GM23338 (cell line): ENCODE measurements at regions not wholly inside any gene's neighbourhood (a gene's known extent, or its start where the extent isn't known, plus 50 kb on each side); places are given as distances from the start of the nearest gene placed in this dataset.

Experiments
- CREB1 ChIP-seq: fragments of 250-450 bp; sonication (Bioruptor Pico); IDR thresholded peaks from 2 replicates; pipeline ENCODE4 v1.5.0; 2020; ENCODE audit warnings: low read depth, mild to moderate bottlenecking, moderate library complexity
- EZH2 ChIP-seq: fragments of 200-600 bp; sonication (generic); IDR thresholded peaks from one replicate; pipeline ENCODE4 v1.8.0; 2017; ENCODE audit warnings: antibody characterized with exemption, mild to moderate bottlenecking, low read depth; ENCODE audit not compliant: unreplicated experiment
- EZH2phosphoT487 ChIP-seq: fragments of 200-600 bp; sonication (generic); IDR thresholded peaks from one replicate; pipeline ENCODE4 v1.8.1; 2018; ENCODE audit warnings: antibody characterized with exemption; ENCODE audit not compliant: unreplicated experiment
- JUNB ChIP-seq: IDR thresholded peaks from one replicate; pipeline ENCODE4 v1.6.1; 2016; ENCODE audit warnings: antibody characterized with exemption; ENCODE audit not compliant: unreplicated experiment
- POLR2AphosphoS5 ChIP-seq: IDR thresholded peaks from 2 replicates; pipeline ENCODE4 v1.6.1; 2016; ENCODE audit warnings: antibody characterized with exemption, low read depth
- ZNF114 ChIP-seq: fragments of 250-450 bp; sonication (Bioruptor Pico); IDR thresholded peaks from 2 replicates; pipeline ENCODE4 v1.5.0; 2020; ENCODE audit warnings: mild to moderate bottlenecking, moderate library complexity
- ZNF331 ChIP-seq: fragments of 250-450 bp; sonication (Bioruptor Pico); IDR thresholded peaks from 2 replicates; pipeline ENCODE4 v1.5.0; 2020; ENCODE audit warnings: low read depth, mild to moderate bottlenecking, moderate library complexity
- TF ChIP-seq, protein P1 (sequence below), 2 experiments: fragments of 200-600 bp in 1 of 2; sonication (generic) in 1 of 2; conservative IDR thresholded peaks; 2 replicates each; pipeline versions ENCODE4 v1.5.1 to v1.6.1; 2016 to 2017; ENCODE audit warnings: antibody characterized with exemption in 2 of 2, low read depth in 2 of 2, mild to moderate bottlenecking in 2 of 2, moderate library complexity in 1 of 2
- TF ChIP-seq, protein P2 (sequence below): IDR thresholded peaks from 2 replicates; pipeline ENCODE4 v1.6.1; 2016; ENCODE audit warnings: antibody characterized with exemption
- TF ChIP-seq, protein P3 (sequence below): fragments of 250-450 bp; sonication (Bioruptor Pico); IDR thresholded peaks from 2 replicates; pipeline ENCODE4 v1.5.0; 2020; ENCODE audit warnings: mild to moderate bottlenecking, moderate library complexity
- TF ChIP-seq, protein P4 (sequence below): IDR thresholded peaks from one replicate; pipeline ENCODE4 v1.6.1; 2018; ENCODE audit warnings: antibody characterized with exemption; ENCODE audit not compliant: unreplicated experiment

DNA sequence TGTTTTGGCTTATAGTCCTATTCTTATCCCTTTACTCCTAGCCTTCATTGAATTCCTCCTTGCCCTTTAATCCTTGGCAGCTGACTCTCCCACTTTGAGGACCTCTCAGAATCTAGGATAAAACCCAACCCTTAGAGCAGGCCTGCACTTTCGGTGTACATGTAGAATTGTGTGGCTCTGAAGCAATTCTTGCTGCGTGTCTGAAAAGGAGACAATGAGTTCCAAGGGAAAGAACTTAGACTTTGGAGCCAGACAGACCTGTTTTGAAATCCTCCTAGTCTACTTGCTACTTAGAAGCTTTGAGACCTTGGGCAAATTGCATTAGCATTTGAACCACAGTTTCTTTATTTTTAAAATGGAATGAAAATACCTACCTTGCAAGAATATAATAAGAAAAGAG is 175.2 kb downstream of the BEND2 start:
- TF ChIP-seq, protein P1, sequence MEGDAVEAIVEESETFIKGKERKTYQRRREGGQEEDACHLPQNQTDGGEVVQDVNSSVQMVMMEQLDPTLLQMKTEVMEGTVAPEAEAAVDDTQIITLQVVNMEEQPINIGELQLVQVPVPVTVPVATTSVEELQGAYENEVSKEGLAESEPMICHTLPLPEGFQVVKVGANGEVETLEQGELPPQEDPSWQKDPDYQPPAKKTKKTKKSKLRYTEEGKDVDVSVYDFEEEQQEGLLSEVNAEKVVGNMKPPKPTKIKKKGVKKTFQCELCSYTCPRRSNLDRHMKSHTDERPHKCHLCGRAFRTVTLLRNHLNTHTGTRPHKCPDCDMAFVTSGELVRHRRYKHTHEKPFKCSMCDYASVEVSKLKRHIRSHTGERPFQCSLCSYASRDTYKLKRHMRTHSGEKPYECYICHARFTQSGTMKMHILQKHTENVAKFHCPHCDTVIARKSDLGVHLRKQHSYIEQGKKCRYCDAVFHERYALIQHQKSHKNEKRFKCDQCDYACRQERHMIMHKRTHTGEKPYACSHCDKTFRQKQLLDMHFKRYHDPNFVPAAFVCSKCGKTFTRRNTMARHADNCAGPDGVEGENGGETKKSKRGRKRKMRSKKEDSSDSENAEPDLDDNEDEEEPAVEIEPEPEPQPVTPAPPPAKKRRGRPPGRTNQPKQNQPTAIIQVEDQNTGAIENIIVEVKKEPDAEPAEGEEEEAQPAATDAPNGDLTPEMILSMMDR (conservative IDR thresholded peaks at IDR 0.05; ENCODE audit: low read depth in 2 of 2): no peak
- TF ChIP-seq POLR2AphosphoS5 (no peak), EZH2 (no peak), ZNF114 (no peak), JUNB (no peak), CREB1 (CRISPR knock-in tag) (no peak), EZH2phosphoT487 (no peak), ZNF331 (CRISPR knock-in tag) (no peak)
- TF ChIP-seq, protein P2, sequence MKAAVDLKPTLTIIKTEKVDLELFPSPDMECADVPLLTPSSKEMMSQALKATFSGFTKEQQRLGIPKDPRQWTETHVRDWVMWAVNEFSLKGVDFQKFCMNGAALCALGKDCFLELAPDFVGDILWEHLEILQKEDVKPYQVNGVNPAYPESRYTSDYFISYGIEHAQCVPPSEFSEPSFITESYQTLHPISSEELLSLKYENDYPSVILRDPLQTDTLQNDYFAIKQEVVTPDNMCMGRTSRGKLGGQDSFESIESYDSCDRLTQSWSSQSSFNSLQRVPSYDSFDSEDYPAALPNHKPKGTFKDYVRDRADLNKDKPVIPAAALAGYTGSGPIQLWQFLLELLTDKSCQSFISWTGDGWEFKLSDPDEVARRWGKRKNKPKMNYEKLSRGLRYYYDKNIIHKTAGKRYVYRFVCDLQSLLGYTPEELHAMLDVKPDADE: no peak
- TF ChIP-seq, protein P3, sequence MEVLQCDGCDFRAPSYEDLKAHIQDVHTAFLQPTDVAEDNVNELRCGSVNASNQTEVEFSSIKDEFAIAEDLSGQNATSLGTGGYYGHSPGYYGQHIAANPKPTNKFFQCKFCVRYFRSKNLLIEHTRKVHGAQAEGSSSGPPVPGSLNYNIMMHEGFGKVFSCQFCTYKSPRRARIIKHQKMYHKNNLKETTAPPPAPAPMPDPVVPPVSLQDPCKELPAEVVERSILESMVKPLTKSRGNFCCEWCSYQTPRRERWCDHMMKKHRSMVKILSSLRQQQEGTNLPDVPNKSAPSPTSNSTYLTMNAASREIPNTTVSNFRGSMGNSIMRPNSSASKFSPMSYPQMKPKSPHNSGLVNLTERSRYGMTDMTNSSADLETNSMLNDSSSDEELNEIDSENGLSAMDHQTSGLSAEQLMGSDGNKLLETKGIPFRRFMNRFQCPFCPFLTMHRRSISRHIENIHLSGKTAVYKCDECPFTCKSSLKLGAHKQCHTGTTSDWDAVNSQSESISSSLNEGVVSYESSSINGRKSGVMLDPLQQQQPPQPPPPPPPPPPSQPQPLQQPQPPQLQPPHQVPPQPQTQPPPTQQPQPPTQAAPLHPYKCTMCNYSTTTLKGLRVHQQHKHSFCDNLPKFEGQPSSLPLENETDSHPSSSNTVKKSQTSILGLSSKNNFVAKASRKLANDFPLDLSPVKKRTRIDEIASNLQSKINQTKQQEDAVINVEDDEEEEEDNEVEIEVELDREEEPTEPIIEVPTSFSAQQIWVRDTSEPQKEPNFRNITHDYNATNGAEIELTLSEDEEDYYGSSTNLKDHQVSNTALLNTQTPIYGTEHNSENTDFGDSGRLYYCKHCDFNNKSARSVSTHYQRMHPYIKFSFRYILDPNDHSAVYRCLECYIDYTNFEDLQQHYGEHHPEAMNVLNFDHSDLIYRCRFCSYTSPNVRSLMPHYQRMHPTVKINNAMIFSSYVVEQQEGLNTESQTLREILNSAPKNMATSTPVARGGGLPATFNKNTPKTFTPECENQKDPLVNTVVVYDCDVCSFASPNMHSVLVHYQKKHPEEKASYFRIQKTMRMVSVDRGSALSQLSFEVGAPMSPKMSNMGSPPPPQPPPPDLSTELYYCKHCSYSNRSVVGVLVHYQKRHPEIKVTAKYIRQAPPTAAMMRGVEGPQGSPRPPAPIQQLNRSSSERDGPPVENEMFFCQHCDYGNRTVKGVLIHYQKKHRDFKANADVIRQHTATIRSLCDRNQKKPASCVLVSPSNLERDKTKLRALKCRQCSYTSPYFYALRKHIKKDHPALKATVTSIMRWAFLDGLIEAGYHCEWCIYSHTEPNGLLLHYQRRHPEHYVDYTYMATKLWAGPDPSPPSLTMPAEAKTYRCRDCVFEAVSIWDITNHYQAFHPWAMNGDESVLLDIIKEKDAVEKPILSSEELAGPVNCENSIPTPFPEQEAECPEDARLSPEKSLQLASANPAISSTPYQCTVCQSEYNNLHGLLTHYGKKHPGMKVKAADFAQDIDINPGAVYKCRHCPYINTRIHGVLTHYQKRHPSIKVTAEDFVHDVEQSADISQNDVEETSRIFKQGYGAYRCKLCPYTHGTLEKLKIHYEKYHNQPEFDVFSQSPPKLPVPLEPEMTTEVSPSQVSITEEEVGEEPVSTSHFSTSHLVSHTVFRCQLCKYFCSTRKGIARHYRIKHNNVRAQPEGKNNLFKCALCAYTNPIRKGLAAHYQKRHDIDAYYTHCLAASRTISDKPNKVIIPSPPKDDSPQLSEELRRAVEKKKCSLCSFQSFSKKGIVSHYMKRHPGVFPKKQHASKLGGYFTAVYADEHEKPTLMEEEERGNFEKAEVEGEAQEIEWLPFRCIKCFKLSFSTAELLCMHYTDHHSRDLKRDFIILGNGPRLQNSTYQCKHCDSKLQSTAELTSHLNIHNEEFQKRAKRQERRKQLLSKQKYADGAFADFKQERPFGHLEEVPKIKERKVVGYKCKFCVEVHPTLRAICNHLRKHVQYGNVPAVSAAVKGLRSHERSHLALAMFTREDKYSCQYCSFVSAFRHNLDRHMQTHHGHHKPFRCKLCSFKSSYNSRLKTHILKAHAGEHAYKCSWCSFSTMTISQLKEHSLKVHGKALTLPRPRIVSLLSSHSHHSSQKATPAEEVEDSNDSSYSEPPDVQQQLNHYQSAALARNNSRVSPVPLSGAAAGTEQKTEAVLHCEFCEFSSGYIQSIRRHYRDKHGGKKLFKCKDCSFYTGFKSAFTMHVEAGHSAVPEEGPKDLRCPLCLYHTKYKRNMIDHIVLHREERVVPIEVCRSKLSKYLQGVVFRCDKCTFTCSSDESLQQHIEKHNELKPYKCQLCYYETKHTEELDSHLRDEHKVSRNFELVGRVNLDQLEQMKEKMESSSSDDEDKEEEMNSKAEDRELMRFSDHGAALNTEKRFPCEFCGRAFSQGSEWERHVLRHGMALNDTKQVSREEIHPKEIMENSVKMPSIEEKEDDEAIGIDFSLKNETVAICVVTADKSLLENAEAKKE (CRISPR knock-in tag): no peak
- TF ChIP-seq, protein P4, sequence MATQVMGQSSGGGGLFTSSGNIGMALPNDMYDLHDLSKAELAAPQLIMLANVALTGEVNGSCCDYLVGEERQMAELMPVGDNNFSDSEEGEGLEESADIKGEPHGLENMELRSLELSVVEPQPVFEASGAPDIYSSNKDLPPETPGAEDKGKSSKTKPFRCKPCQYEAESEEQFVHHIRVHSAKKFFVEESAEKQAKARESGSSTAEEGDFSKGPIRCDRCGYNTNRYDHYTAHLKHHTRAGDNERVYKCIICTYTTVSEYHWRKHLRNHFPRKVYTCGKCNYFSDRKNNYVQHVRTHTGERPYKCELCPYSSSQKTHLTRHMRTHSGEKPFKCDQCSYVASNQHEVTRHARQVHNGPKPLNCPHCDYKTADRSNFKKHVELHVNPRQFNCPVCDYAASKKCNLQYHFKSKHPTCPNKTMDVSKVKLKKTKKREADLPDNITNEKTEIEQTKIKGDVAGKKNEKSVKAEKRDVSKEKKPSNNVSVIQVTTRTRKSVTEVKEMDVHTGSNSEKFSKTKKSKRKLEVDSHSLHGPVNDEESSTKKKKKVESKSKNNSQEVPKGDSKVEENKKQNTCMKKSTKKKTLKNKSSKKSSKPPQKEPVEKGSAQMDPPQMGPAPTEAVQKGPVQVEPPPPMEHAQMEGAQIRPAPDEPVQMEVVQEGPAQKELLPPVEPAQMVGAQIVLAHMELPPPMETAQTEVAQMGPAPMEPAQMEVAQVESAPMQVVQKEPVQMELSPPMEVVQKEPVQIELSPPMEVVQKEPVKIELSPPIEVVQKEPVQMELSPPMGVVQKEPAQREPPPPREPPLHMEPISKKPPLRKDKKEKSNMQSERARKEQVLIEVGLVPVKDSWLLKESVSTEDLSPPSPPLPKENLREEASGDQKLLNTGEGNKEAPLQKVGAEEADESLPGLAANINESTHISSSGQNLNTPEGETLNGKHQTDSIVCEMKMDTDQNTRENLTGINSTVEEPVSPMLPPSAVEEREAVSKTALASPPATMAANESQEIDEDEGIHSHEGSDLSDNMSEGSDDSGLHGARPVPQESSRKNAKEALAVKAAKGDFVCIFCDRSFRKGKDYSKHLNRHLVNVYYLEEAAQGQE: no peak
